ENCODE measurements at regions not wholly inside any gene's neighbourhood (a gene's known extent, or its start where the extent isn't known, plus 50 kb on each side); places are given as distances from the start of the nearest gene placed in this dataset.

DNA sequence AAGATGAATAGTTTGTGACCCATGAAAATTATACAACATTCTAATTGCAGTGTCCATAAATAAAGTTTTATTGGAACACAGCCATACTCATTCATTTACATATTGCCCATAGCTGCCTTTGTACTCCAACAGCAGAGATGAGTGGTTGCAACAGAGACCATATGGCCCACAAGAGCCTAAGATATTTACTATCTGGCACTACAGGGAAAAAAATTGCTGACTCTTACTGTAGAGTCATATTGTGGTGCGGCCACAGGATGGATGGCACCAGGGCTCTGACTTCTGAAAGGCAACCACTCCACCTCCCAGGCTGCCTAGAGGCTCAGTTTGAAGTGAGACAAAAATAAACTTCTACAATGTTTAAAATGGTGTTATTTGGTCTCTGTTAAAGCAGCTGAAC, 404.0 kb upstream of the ATP5MC3 start:
- TF ChIP-seq TEAD4 (IDR thresholded peaks at IDR 0.05) (no peak), ZBTB7A (IDR thresholded peaks at IDR 0.05; ENCODE audit: low read depth) (no peak), CREB1 (IDR thresholded peaks at IDR 0.05; ENCODE audit: low read depth) (no peak), TCF12 (IDR thresholded peaks at IDR 0.05; ENCODE audit: low read depth) (no peak), EGR1 (IDR thresholded peaks at IDR 0.05) (no peak), RAD21 (IDR thresholded peaks at IDR 0.05; ENCODE audit: low read depth) (no peak), FOXM1 (IDR thresholded peaks at IDR 0.05; ENCODE audit: borderline replicate concordance, low read depth) (no peak), EP300 (IDR thresholded peaks at IDR 0.05; ENCODE audit: borderline replicate concordance) (no peak)
- TF ChIP-seq, protein P1, sequence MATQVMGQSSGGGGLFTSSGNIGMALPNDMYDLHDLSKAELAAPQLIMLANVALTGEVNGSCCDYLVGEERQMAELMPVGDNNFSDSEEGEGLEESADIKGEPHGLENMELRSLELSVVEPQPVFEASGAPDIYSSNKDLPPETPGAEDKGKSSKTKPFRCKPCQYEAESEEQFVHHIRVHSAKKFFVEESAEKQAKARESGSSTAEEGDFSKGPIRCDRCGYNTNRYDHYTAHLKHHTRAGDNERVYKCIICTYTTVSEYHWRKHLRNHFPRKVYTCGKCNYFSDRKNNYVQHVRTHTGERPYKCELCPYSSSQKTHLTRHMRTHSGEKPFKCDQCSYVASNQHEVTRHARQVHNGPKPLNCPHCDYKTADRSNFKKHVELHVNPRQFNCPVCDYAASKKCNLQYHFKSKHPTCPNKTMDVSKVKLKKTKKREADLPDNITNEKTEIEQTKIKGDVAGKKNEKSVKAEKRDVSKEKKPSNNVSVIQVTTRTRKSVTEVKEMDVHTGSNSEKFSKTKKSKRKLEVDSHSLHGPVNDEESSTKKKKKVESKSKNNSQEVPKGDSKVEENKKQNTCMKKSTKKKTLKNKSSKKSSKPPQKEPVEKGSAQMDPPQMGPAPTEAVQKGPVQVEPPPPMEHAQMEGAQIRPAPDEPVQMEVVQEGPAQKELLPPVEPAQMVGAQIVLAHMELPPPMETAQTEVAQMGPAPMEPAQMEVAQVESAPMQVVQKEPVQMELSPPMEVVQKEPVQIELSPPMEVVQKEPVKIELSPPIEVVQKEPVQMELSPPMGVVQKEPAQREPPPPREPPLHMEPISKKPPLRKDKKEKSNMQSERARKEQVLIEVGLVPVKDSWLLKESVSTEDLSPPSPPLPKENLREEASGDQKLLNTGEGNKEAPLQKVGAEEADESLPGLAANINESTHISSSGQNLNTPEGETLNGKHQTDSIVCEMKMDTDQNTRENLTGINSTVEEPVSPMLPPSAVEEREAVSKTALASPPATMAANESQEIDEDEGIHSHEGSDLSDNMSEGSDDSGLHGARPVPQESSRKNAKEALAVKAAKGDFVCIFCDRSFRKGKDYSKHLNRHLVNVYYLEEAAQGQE (IDR thresholded peaks at IDR 0.05; ENCODE audit: low read depth) = no peak

DNA sequence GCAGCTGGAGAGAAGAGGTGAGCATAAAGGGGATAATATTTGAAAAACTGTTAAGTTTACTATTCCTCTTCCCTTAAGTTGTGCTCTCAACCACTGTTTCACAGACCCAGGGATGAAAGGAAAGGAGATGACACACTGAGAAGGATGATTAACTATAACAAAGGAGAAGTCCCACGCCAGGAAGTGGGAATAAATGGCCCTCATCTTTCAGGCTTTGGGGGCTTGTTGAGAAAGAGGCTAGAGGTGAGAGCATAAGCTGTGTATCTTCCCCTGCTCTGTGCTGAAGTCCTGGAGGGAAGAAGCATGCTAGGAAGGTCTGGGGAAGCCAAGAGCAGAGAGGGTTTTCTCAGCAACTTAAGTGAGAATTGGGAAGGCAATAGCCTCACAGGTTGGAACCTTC, 399.1 kb upstream of the ATP5MC3 start:
- TF ChIP-seq TEAD4 (IDR thresholded peaks at IDR 0.05) (no peak), EGR1 (IDR thresholded peaks at IDR 0.05) (no peak), FOXM1 (IDR thresholded peaks at IDR 0.05; ENCODE audit: borderline replicate concordance, low read depth) (no peak), YY1 (IDR thresholded peaks at IDR 0.05; ENCODE audit: low read depth) (no peak), CREB1 (IDR thresholded peaks at IDR 0.05; ENCODE audit: low read depth) (no peak), TCF12 (IDR thresholded peaks at IDR 0.05; ENCODE audit: low read depth) (no peak)
- TF ChIP-seq, protein P2, sequence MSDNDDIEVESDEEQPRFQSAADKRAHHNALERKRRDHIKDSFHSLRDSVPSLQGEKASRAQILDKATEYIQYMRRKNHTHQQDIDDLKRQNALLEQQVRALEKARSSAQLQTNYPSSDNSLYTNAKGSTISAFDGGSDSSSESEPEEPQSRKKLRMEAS (IDR thresholded peaks at IDR 0.05) = no peak
- TF ChIP-seq, protein P3, sequence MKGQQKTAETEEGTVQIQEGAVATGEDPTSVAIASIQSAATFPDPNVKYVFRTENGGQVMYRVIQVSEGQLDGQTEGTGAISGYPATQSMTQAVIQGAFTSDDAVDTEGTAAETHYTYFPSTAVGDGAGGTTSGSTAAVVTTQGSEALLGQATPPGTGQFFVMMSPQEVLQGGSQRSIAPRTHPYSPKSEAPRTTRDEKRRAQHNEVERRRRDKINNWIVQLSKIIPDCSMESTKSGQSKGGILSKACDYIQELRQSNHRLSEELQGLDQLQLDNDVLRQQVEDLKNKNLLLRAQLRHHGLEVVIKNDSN (IDR thresholded peaks at IDR 0.05) = no peak

DNA sequence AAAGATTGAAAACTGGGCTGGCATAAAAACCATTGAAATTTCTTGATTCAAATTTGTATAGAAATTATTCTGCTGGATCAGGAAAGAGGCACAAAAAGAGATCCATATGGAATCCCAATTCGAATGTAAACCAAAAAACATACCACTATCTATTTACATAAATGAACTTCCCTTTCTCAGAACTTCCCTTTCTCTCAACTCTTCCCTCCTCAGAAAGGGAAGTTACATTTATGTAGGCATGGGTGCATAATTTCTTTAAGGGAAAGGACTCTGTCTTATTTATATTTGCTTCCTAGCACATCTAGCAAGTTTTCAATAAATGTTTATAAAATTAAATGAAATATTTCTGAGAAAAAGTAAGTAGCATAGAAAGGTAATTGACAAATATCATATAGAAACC, 398.1 kb upstream of the ATP5MC3 start:
- no peak for TF ChIP-seq NFIC (IDR thresholded peaks at IDR 0.05)
- no peak for TF ChIP-seq ZBTB7A (IDR thresholded peaks at IDR 0.05; ENCODE audit: low read depth)

DNA sequence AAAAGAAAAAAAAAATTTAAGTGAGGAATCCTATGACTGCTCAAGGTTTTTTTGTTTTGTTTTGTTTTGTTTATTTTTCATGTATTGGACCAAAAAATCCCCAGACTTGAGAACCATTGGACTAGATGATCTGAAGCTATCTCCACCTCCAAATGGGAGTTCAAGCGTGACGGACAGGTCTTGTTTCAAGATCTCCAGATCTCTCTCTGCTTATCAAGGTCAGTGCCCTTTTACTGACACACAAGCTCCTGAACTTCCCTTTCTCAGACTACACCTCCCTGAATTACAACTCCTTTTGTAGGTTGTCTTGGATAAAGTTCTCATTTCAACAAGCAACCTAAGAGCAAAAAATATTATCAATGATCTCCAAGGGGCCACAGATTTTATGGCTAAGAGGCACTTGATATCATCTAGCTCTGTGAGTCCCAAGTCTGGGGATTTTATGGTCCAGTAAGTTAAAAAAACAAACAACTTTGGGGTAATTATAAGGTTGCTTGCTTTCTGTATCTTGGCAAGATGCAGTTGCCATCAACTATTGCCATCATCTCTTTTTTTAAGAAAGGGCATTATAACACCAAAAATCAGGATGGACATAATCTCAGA, 396.0 kb upstream of the ATP5MC3 start:
- TF ChIP-seq TCF12 (IDR thresholded peaks at IDR 0.05; ENCODE audit: low read depth) = no peak

DNA sequence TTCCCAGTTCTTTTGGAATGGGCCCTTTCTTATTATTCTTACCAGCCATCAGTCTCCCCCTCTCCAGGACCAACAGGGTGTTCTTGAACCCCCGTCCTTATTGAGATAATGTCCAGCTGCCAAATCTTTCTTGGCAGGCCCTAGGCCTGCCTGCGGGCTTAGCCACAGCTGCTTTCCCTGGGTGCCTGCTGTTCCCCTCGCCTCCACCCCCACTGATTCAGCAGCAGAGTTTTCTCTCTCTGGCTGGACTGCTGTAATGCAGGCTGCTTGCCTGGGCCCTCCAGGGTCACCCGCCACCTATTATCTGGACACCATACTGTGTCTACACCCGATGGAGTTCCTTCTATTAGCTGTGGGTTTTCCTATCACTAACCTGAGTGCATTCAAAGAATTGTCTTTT, 395.4 kb upstream of the ATP5MC3 start:
- TF ChIP-seq NFIC (IDR thresholded peaks at IDR 0.05) (no peak), TCF12 (IDR thresholded peaks at IDR 0.05; ENCODE audit: low read depth) (no peak), TEAD4 (IDR thresholded peaks at IDR 0.05) (no peak), RAD21 (IDR thresholded peaks at IDR 0.05; ENCODE audit: low read depth) (no peak), EP300 (IDR thresholded peaks at IDR 0.05; ENCODE audit: borderline replicate concordance) (no peak), TAF1 (IDR thresholded peaks at IDR 0.05; ENCODE audit: low read depth) (no peak), YY1 (IDR thresholded peaks at IDR 0.05; ENCODE audit: low read depth) (no peak), FOXM1 (IDR thresholded peaks at IDR 0.05; ENCODE audit: borderline replicate concordance, low read depth) (no peak), CEBPB (IDR thresholded peaks at IDR 0.05) (no peak)
- TF ChIP-seq, protein P1 (IDR thresholded peaks at IDR 0.05; ENCODE audit: low read depth) = no peak
- TF ChIP-seq, protein P3 (IDR thresholded peaks at IDR 0.05) = no peak

DNA sequence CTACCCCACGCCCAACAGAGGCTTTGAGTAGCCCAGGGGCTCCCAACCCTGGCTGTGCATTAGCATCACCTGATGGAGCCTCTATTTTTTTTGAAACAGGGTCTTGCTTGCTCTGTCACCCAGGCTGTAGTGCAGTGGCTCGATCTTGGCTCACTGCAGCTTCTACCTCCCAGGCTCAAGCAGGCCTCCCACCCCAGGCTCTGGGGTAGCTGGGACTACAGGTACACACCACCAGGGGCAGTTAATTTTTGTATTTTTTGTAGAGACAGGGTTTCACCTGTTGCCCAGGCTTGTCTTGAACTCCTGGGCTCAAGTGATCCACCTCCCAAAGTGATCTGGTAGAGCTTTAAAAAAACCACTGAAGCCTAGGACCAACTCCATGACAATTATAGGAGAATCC, 394.8 kb upstream of the ATP5MC3 start:
- TF ChIP-seq ZBTB7A (IDR thresholded peaks at IDR 0.05; ENCODE audit: low read depth) = no peak
- TF ChIP-seq, protein P2 (IDR thresholded peaks at IDR 0.05) = no peak
- no peak for TF ChIP-seq FOXM1 (IDR thresholded peaks at IDR 0.05; ENCODE audit: borderline replicate concordance, low read depth)
- no peak for TF ChIP-seq YY1 (IDR thresholded peaks at IDR 0.05; ENCODE audit: low read depth)
- TF ChIP-seq TEAD4 (IDR thresholded peaks at IDR 0.05) = no peak
- TF ChIP-seq CREB1 (IDR thresholded peaks at IDR 0.05; ENCODE audit: low read depth) = no peak
- TF ChIP-seq EP300 (IDR thresholded peaks at IDR 0.05; ENCODE audit: borderline replicate concordance) = no peak
